K562 (cell line): ENCODE measurements at regions not wholly inside any gene's neighbourhood (a gene's known extent, or its start where the extent isn't known, plus 50 kb on each side); places are given as distances from the start of the nearest gene placed in this dataset.

Experiments
- ATAC-seq: fragments of 200-7000 bp; cut with Tn5 transposase; 3 replicates; pipeline ENCODE4 v1.9.1; 2020; ENCODE audit warnings: moderate library complexity
- BruUV-seq: library from RNA; stranded (reverse); fragments of 400-500 nt; replicated peaks from 2 replicates; lab custom pipeline; 2021; lab: Mats Ljungman, UMichigan
- CTCF ChIA-PET: fragments of 300-600 bp; formaldehyde crosslinking; extraction: SDS; loops from one replicate; lab custom pipeline; 2021; ENCODE audit warnings: low intra/inter-chr PET ratio; lab: Yijun Ruan, JAX
- POLR2A ChIA-PET: fragments of 300-600, 350-650 bp; sonication (Branson Sonifier 250); formaldehyde crosslinking; extraction: SDS; loops from one replicate; lab custom pipeline; 2021; ENCODE audit warnings: antibody characterized with exemption, inconsistent platforms; lab: Yijun Ruan, JAX
- DNase-seq, 4 experiments: peaks; one replicate each; pipeline versions ENCODE4 v3.0.0 to v3.0.0-alpha.2; 2011 to 2018; ENCODE audit warnings: low spot score in 3 of 4, mixed read lengths in 3 of 4; ENCODE audit errors: extremely low read depth in 1 of 4
- FAIRE-seq: peaks from 2 replicates; lab custom pipeline; 2011; peaks lifted over from hg19 to GRCh38; lab: Jason Lieb, UNC
- H2AFZ ChIP-seq: 2 replicates; pipeline ENCODE4 v1.6.0; 2011; ENCODE audit warnings: low read depth, low read length, control low read depth, inconsistent platforms
- H3K27ac ChIP-seq: fragments of 200-600 bp; 3 replicates; pipeline ENCODE4 v1.8.0; 2011; ENCODE audit warnings: low read depth, mild to moderate bottlenecking, control low read depth, inconsistent platforms, low read length, moderate library complexity, mixed read lengths; ENCODE audit errors: extremely low read depth
- H3K27me3 ChIP-seq, 2 experiments: fragments of 300-600 bp in 1 of 2; 2 replicates in 1 of 2; 3 replicates in 1 of 2; pipeline versions ENCODE4 v1.6.0 to v1.8.0; 2011; ENCODE audit warnings: inconsistent platforms in 2 of 2, low read length in 2 of 2, mild to moderate bottlenecking in 1 of 2, mixed read lengths in 1 of 2, moderate library complexity in 1 of 2; ENCODE audit not compliant: control insufficient read depth in 2 of 2, insufficient read depth in 2 of 2
- H3K36me3 ChIP-seq: fragments of 300-600 bp; 3 replicates; pipeline ENCODE4 v1.8.0; 2011; ENCODE audit warnings: mild to moderate bottlenecking, low read length, inconsistent platforms; ENCODE audit not compliant: control insufficient read depth, insufficient read depth
- H3K4me1 ChIP-seq, 2 experiments: fragments of 200-600 bp in 1 of 2; replicated peaks in 1 of 2; 2 replicates in 1 of 2; 3 replicates in 1 of 2; pipeline versions ENCODE4 v1.5.1 to v1.8.0; 2011; ENCODE audit warnings: inconsistent platforms in 2 of 2, low read length in 2 of 2, mild to moderate bottlenecking in 1 of 2, mixed read lengths in 1 of 2, moderate library complexity in 1 of 2; ENCODE audit not compliant: control insufficient read depth in 2 of 2, insufficient read depth in 2 of 2
- H3K4me2 ChIP-seq: 2 replicates; pipeline ENCODE4 v1.6.1; 2011; ENCODE audit warnings: low read length, control low read depth, inconsistent platforms, mixed read lengths; ENCODE audit not compliant: insufficient read depth
- H3K4me3 ChIP-seq: fragments of 200-600 bp; sonication (generic), shearing (Covaris generic); 2 replicates; pipeline ENCODE4 v1.5.1; 2016; ENCODE audit warnings: control low read depth, inconsistent platforms
- H3K79me2 ChIP-seq: fragments of 200-600 bp; 3 replicates; pipeline ENCODE4 v1.8.0; 2011; ENCODE audit warnings: low read length, inconsistent platforms; ENCODE audit not compliant: control insufficient read depth, insufficient read depth
- H3K9ac ChIP-seq, 2 experiments: 2 replicates each; pipeline versions ENCODE4 v1.6.0 to v1.6.1; 2011; ENCODE audit warnings: low read depth in 2 of 2, low read length in 2 of 2, control low read depth in 1 of 2, inconsistent platforms in 1 of 2, mild to moderate bottlenecking in 1 of 2, mixed read lengths in 1 of 2; ENCODE audit not compliant: insufficient read depth in 1 of 2
- H3K9me1 ChIP-seq: one replicate; pipeline ENCODE4 v1.6.0; 2011; ENCODE audit warnings: inconsistent platforms, mild to moderate bottlenecking, low read length, moderate library complexity; ENCODE audit not compliant: control insufficient read depth, insufficient read depth
- H3K9me3 ChIP-seq: replicated peaks from 2 replicates; pipeline ENCODE4 v1.5.1; 2011; ENCODE audit warnings: low read depth, low read length, inconsistent platforms; ENCODE audit not compliant: control insufficient read depth, insufficient read depth
- H4K20me1 ChIP-seq: replicated peaks from 2 replicates; pipeline ENCODE4 v1.6.1; 2011; ENCODE audit warnings: low read length, inconsistent platforms, mixed read lengths; ENCODE audit not compliant: control insufficient read depth, insufficient read depth
- E2F1 ChIP-seq: sonication (generic); formaldehyde crosslinking; IDR thresholded peaks from 2 replicates; pipeline ENCODE4 v1.8.1; 2023; ENCODE audit warnings: mild to moderate bottlenecking, missing genetic modification reagents, moderate library complexity
- EZH2 ChIP-seq: IDR thresholded peaks from 2 replicates; pipeline ENCODE4 v1.6.1; 2012; ENCODE audit warnings: low read depth, mild to moderate bottlenecking, inconsistent platforms, low read length, borderline replicate concordance
- FOXJ3 ChIP-seq: sonication (generic); formaldehyde crosslinking; IDR thresholded peaks from 2 replicates; pipeline ENCODE4 v1.4.0; 2020; ENCODE audit warnings: mild to moderate bottlenecking, missing genetic modification reagents
- TCF7 ChIP-seq: sonication (generic); IDR thresholded peaks from 2 replicates; pipeline ENCODE4 v1.6.1; 2016; ENCODE audit warnings: antibody characterized with exemption, borderline replicate concordance
- WHSC1 ChIP-seq: IDR thresholded peaks from one replicate; pipeline ENCODE4 v1.6.1; 2012; ENCODE audit warnings: low read length, control low read depth, inconsistent platforms
- ZBTB8A ChIP-seq: fragments of 450-650 bp; IDR thresholded peaks from 2 replicates; pipeline ENCODE4 v1.6.1; 2018; ENCODE audit warnings: mild to moderate bottlenecking, moderate library complexity; ENCODE audit not compliant: partially characterized antibody
- WGBS: fragments of 100-300 bp; shearing (Covaris generic); methylation state at CpG from one replicate; pipeline ENCODE4 v1.1.6; 2016; ENCODE audit warnings: low coverage, mixed read lengths; ENCODE audit not compliant: insufficient coverage; ENCODE audit errors: missing lambda C conversion rate; 5-methylcytosine and 5-hydroxymethylcytosine counted together
- in situ Hi-C: fragments of 300-500 bp; cut with MboI; formaldehyde crosslinking; loops from 4 replicates; pipeline ENCODE4 v1.15.0; 2018; ENCODE audit warnings: inconsistent platforms, mixed read lengths
- intact Hi-C: fragments of 100-400 bp; cut with micrococcal nuclease; formaldehyde crosslinking; loops from 2 replicates; pipeline ENCODE4 v1.14.2; 2022

- in situ Hi-C loops (no loop called here), intact Hi-C loops (no loop called here)
- Histone ChIP-seq H3K4me1 (no peaks in the 10 kb centered on the region), H3K36me3 (no peaks in the 10 kb centered on the region), H3K27me3 (peaks cover 31 to 47% of the 10 kb centered on the region in 2 experiments), H3K4me3 (no peak overlapping the region), H3K9me1 (no peaks in the 10 kb centered on the region), H3K27ac (no peak overlapping the region), H3K9me3 (no peaks in the 10 kb centered on the region), H3K4me2 (no peak overlapping the region), H3K79me2 (no peaks in the 10 kb centered on the region), H3K9ac (no peak overlapping the region), H4K20me1 (no peaks in the 10 kb centered on the region), H2AFZ (no peak overlapping the region)
- TF ChIP-seq WHSC1 (no peak), ZBTB8A (no peak), E2F1 (CRISPR knock-in tag) (no peak), EZH2 (0 out of 2 replicates have a peak, but pooled peaks have one; percentile 10), TCF7 (no peak), FOXJ3 (CRISPR knock-in tag) (no peak)
- POLR2A ChIA-PET, result interaction anchor here (0.6 to 1.0 kb wide), 3 partner anchors 10 to 1076 kb away, joined by 3 to 4 read pairs (median 3); no protein-coding TSS in a partner anchor
- FAIRE-seq (no peak), ATAC-seq (no peak), DNase-seq (no peak)
- no TSS peak for BruUV-seq
- CTCF ChIA-PET, result no interaction called here
- WGBS, result 2% methylated on average over 3 of the region's 3 CpGs
Observed at GRCh38 chr1:225707824-225708223, 54.9 kb upstream of the ENAH start.
